HCT116 (cell line): ENCODE measurements at regions not wholly inside any gene's neighbourhood (a gene's known extent, or its start where the extent isn't known, plus 50 kb on each side); places are given as distances from the start of the nearest gene placed in this dataset.

Experiments
- ATAC-seq: fragments of 200-7000 bp; cut with Tn5 transposase; 2 replicates; pipeline ENCODE4 v1.9.1; 2020; ENCODE audit warnings: mild to moderate bottlenecking, moderate library complexity
- BruUV-seq: library from RNA; stranded (reverse); fragments of 400-500 nt; replicated peaks from 2 replicates; lab custom pipeline; 2021; lab: Mats Ljungman, UMichigan
- CTCF ChIA-PET: fragments of 300-600 bp; sonication (Branson Sonifier 250); formaldehyde crosslinking; loops from one replicate; lab custom pipeline; 2021; ENCODE audit warnings: antibody characterized with exemption; lab: Charles Lee
- POLR2A ChIA-PET: fragments of 300-600, 350-600 bp; sonication (Branson Sonifier 250); formaldehyde crosslinking; loops from one replicate; lab custom pipeline; 2021; ENCODE audit warnings: antibody characterized with exemption; lab: Charles Lee
- RAD21 ChIA-PET, 2 experiments: fragments of 300-600 bp; sonication (Branson Sonifier 250); formaldehyde crosslinking; loops; one replicate each; lab custom pipeline; 2023; ENCODE audit warnings: low total read pairs in 2 of 2; ENCODE audit not compliant: uncharacterized antibody in 2 of 2, unreplicated experiment in 2 of 2, low non-redundant PET in 1 of 2; lab: Charles Lee
- DNase-seq: peaks from one replicate; pipeline ENCODE4 v3.0.0-alpha.2; 2010; ENCODE audit warnings: low read depth, low spot score
- H2AFZ ChIP-seq: fragments of 200-600 bp; shearing (Covaris generic), sonication (generic); 2 replicates; pipeline ENCODE4 v1.6.1; 2017; ENCODE audit warnings: low read depth, mixed run types, mixed read lengths, antibody characterized with exemption, low read length; ENCODE audit not compliant: poor library complexity, severe bottlenecking
- H3K27ac ChIP-seq: 2 replicates; pipeline ENCODE4 v1.5.1; 2012; ENCODE audit warnings: low read depth, low read length
- H3K27me3 ChIP-seq: fragments of 200-600 bp; sonication (generic); 2 replicates; pipeline ENCODE4 v1.6.1; 2016; ENCODE audit warnings: mixed run types, low read length, mixed read lengths; ENCODE audit not compliant: insufficient read depth
- H3K36me3 ChIP-seq, 2 experiments: fragments of 200-500 bp in 1 of 2; fragments of 200-600 bp in 1 of 2; sonication (Bioruptor generic) in 1 of 2; sonication (generic) in 1 of 2; 2 replicates each; pipeline versions ENCODE4 v1.5.1 to v1.6.1; 2014 to 2016; ENCODE audit warnings: low read length in 2 of 2, inconsistent platforms in 1 of 2, mixed read lengths in 1 of 2, mixed run types in 1 of 2; ENCODE audit not compliant: insufficient read depth in 2 of 2, control insufficient read depth in 1 of 2
- H3K4me1 ChIP-seq, 2 experiments: fragments of 200-600 bp in 1 of 2; sonication (generic) in 1 of 2; 2 replicates each; pipeline versions ENCODE4 v1.5.1 to v1.6.1; 2012 to 2017; ENCODE audit warnings: low read length in 2 of 2, inconsistent platforms in 1 of 2, mild to moderate bottlenecking in 1 of 2, mixed read lengths in 1 of 2, mixed run types in 1 of 2, moderate library complexity in 1 of 2; ENCODE audit not compliant: insufficient read depth in 2 of 2, control insufficient read depth in 1 of 2
- H3K4me2 ChIP-seq: fragments of 200-600 bp; sonication (generic); 2 replicates; pipeline ENCODE4 v1.6.1; 2017; ENCODE audit warnings: mixed run types, low read length, mixed read lengths
- H3K4me3 ChIP-seq, 2 experiments: fragments of 200-600 bp in 1 of 2; sonication (generic) in 1 of 2; replicated peaks in 1 of 2; 2 replicates each; pipeline ENCODE4 v1.5.1; 2011 to 2016; ENCODE audit warnings: low read length in 2 of 2, control low read depth in 1 of 2, low read depth in 1 of 2, mild to moderate bottlenecking in 1 of 2, mixed read lengths in 1 of 2, mixed run types in 1 of 2
- H3K79me2 ChIP-seq: fragments of 200-600 bp; sonication (generic); 2 replicates; pipeline ENCODE4 v1.6.1; 2017; ENCODE audit warnings: mild to moderate bottlenecking, mixed run types, low read length, moderate library complexity, mixed read lengths; ENCODE audit not compliant: insufficient read depth
- H3K9ac ChIP-seq: fragments of 200-600 bp; sonication (generic); 2 replicates; pipeline ENCODE4 v1.6.1; 2016; ENCODE audit warnings: low read length, mixed read lengths
- H3K9me2 ChIP-seq: fragments of 200-600 bp; sonication (generic), shearing (Covaris generic); 2 replicates; pipeline ENCODE4 v1.6.1; 2017; ENCODE audit warnings: mixed run types, mild to moderate bottlenecking, moderate library complexity; ENCODE audit not compliant: insufficient read depth
- H3K9me3 ChIP-seq, 2 experiments: fragments of 200-500 bp in 1 of 2; fragments of 200-600 bp in 1 of 2; sonication (Bioruptor generic) in 1 of 2; sonication (generic) in 1 of 2; 2 replicates each; pipeline ENCODE4 v1.6.1; 2014 to 2017; ENCODE audit warnings: low read length in 2 of 2, mixed read lengths in 2 of 2, inconsistent platforms in 1 of 2, low read depth in 1 of 2, mild to moderate bottlenecking in 1 of 2, mixed run types in 1 of 2, moderate library complexity in 1 of 2; ENCODE audit not compliant: control insufficient read depth in 1 of 2, insufficient read depth in 1 of 2
- H4K20me1 ChIP-seq: fragments of 200-600 bp; sonication (generic), shearing (Covaris generic); 2 replicates; pipeline ENCODE4 v1.6.1; 2017; ENCODE audit warnings: mixed run types, mild to moderate bottlenecking, moderate library complexity; ENCODE audit not compliant: insufficient read depth
- CTCF ChIP-seq, 3 experiments: fragments of 200-600 bp in 1 of 3; sonication (generic) in 1 of 3; IDR thresholded peaks in 2 of 3; conservative IDR thresholded peaks in 1 of 3; 2 replicates each; pipeline ENCODE4 v1.5.1; 2012 to 2017; ENCODE audit warnings: low read depth in 2 of 3, low read length in 2 of 3, antibody characterized with exemption in 1 of 3, borderline replicate concordance in 1 of 3, control low read depth in 1 of 3, mild to moderate bottlenecking in 1 of 3, mixed read lengths in 1 of 3, mixed run types in 1 of 3, moderate library complexity in 1 of 3; ENCODE audit not compliant: insufficient read depth in 1 of 3
- ELF1 ChIP-seq: IDR thresholded peaks from 2 replicates; pipeline ENCODE4 v1.6.1; 2012; ENCODE audit warnings: low read depth, borderline replicate concordance
- EZH2 ChIP-seq: fragments of 200-600 bp; sonication (generic); IDR thresholded peaks from 2 replicates; pipeline ENCODE4 v1.6.1; 2017; ENCODE audit warnings: antibody characterized with exemption, mixed run types
- EZH2phosphoT487 ChIP-seq: fragments of 200-600 bp; IDR thresholded peaks from 2 replicates; pipeline ENCODE4 v1.6.1; 2018; ENCODE audit warnings: antibody characterized with exemption, borderline replicate concordance
- FOSL1 ChIP-seq: IDR thresholded peaks from 2 replicates; pipeline ENCODE4 v1.6.1; 2012; ENCODE audit warnings: low read depth
- JUND ChIP-seq: IDR thresholded peaks from 2 replicates; pipeline ENCODE4 v1.6.1; 2012
- POLR2A ChIP-seq: IDR thresholded peaks from 2 replicates; pipeline ENCODE4 v1.7.0; 2011; ENCODE audit warnings: borderline replicate concordance; ENCODE audit not compliant: insufficient read depth, insufficient read length; ENCODE audit errors: extremely low read depth
- TCF7L2 ChIP-seq: IDR thresholded peaks from 2 replicates; pipeline ENCODE4 v1.7.0; 2011; ENCODE audit warnings: borderline replicate concordance, inconsistent platforms; ENCODE audit not compliant: insufficient read depth, insufficient read length; ENCODE audit errors: extremely low read depth
- ZBTB33 ChIP-seq: IDR thresholded peaks from 2 replicates; pipeline ENCODE4 v1.6.1; 2011; ENCODE audit warnings: mild to moderate bottlenecking, low read length, moderate library complexity; ENCODE audit not compliant: insufficient replicate concordance; ENCODE audit errors: extremely low read depth
- ZFX ChIP-seq: fragments of 450-650 bp; IDR thresholded peaks from 2 replicates; pipeline ENCODE4 v1.6.1; 2017
- intact Hi-C: fragments of 100-400 bp; cut with micrococcal nuclease; formaldehyde crosslinking; loops from 2 replicates; pipeline ENCODE4 v1.10.0; 2022
- TF ChIP-seq, protein P1 (sequence below): IDR thresholded peaks from 2 replicates; pipeline ENCODE4 v1.6.1; 2012; ENCODE audit warnings: low read depth

DNA sequence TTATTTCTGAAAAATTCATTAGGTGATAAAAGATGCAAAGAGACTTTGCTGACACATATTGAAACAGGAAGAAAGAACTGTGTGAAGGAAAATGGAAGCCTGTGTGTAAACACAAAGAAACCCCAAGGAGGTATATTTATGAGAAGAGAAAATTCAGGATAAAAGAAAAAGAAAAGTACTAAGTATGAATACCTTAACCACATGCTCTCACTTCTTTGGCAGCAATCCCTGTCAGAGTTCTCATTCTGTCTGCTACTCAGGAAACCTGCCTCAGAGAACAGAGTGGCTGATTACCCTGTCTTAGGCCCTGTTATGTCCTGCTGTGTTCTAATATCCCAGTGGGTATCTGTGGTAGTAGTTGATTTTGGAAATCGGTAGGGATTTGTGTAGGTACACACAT, 457.9 kb downstream of the TBC1D32 start:
- TF ChIP-seq ELF1 (no peak), FOSL1 (no peak), EZH2 (no peak), EZH2phosphoT487 (no peak), ZFX (no peak), ZBTB33 (no peak), POLR2A (no peak), TCF7L2 (no peak), CTCF (IDR thresholded peaks at IDR 0.05 in 2 of 3, conservative IDR thresholded peaks at IDR 0.05 in 1 of 3; ENCODE audit: borderline replicate concordance in 1 of 3, insufficient read depth in 1 of 3, low read depth in 2 of 3, low read length in 2 of 3) (no peak), JUND (no peak)
- TF ChIP-seq, protein P1, sequence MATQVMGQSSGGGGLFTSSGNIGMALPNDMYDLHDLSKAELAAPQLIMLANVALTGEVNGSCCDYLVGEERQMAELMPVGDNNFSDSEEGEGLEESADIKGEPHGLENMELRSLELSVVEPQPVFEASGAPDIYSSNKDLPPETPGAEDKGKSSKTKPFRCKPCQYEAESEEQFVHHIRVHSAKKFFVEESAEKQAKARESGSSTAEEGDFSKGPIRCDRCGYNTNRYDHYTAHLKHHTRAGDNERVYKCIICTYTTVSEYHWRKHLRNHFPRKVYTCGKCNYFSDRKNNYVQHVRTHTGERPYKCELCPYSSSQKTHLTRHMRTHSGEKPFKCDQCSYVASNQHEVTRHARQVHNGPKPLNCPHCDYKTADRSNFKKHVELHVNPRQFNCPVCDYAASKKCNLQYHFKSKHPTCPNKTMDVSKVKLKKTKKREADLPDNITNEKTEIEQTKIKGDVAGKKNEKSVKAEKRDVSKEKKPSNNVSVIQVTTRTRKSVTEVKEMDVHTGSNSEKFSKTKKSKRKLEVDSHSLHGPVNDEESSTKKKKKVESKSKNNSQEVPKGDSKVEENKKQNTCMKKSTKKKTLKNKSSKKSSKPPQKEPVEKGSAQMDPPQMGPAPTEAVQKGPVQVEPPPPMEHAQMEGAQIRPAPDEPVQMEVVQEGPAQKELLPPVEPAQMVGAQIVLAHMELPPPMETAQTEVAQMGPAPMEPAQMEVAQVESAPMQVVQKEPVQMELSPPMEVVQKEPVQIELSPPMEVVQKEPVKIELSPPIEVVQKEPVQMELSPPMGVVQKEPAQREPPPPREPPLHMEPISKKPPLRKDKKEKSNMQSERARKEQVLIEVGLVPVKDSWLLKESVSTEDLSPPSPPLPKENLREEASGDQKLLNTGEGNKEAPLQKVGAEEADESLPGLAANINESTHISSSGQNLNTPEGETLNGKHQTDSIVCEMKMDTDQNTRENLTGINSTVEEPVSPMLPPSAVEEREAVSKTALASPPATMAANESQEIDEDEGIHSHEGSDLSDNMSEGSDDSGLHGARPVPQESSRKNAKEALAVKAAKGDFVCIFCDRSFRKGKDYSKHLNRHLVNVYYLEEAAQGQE = no peak
- TF ChIP-seq, all 23 proteins: peak for 0
- intact Hi-C loops = no loop called here
- Histone ChIP-seq H2AFZ (no peak overlapping the region), H3K27me3 (no peaks in the 10 kb centered on the region), H3K36me3 (no peaks in the 10 kb centered on the region), H3K9me3 (no peaks in the 10 kb centered on the region), H4K20me1 (no peaks in the 10 kb centered on the region), H3K4me2 (no peak overlapping the region), H3K9ac (no peak overlapping the region), H3K79me2 (no peaks in the 10 kb centered on the region), H3K27ac (no peak overlapping the region), H3K4me1 (no peaks in the 10 kb centered on the region), H3K9me2 (no peaks in the 10 kb centered on the region), H3K4me3 (no peak overlapping the region)
- ChIA-PET POLR2A (no interaction called here), CTCF (no interaction called here), RAD21 (no interaction called here)
- no peak for DNase-seq
- ATAC-seq = no peak
- no TSS peak for BruUV-seq
